HG02885 (cell line): ENCODE measurements at regions not wholly inside any gene's neighbourhood (a gene's known extent, or its start where the extent isn't known, plus 50 kb on each side); places are given as distances from the start of the nearest gene placed in this dataset.
A peak's percentile ranks its signal among the peaks of the same experiment; 100 is the strongest.

Experiments used
- ATAC-seq: cut with Tn5 transposase; IDR thresholded peaks from one replicate; pipeline ENCODE4 v1.9.1; 2021; ENCODE audit warnings: mild to moderate bottlenecking; ENCODE audit not compliant: unreplicated experiment, poor library complexity

- ATAC-seq = no peak
Observed at GRCh38 chr12:92224685-92225331, 79.2 kb upstream of the BTG1 start.

GRCh38 chr12:92223481-92223880 is 77.8 kb upstream of the BTG1 start:
- no peak for ATAC-seq

GRCh38 chr12:92221656-92222315 is 76.1 kb upstream of the BTG1 start:
- no peak for ATAC-seq

- no peak for ATAC-seq
Observed at GRCh38 chr12:92218394-92219077, 72.9 kb upstream of the BTG1 start.

- no peak for ATAC-seq
Observed at GRCh38 chr12:92216092-92216491, 70.4 kb upstream of the BTG1 start.

- no peak for ATAC-seq
Observed at GRCh38 chr12:92215358-92215757, 69.7 kb upstream of the BTG1 start.

- no peak for ATAC-seq
Observed at GRCh38 chr12:92213166-92213565, 67.5 kb upstream of the BTG1 start.

- no peak for ATAC-seq
Observed at GRCh38 chr12:92210071-92210470, 64.4 kb upstream of the BTG1 start.

GRCh38 chr12:92208613-92209121 is 63.0 kb upstream of the BTG1 start:
- peak; percentile 75 for ATAC-seq

GRCh38 chr12:92206596-92206995 is 61.0 kb upstream of the BTG1 start:
- ATAC-seq = no peak

- no peak for ATAC-seq
Observed at GRCh38 chr12:92206011-92206410, 60.4 kb upstream of the BTG1 start.

- ATAC-seq = no peak
Observed at GRCh38 chr12:92199819-92200576, 54.4 kb upstream of the BTG1 start.

- ATAC-seq = no peak
Observed at GRCh38 chr12:92197815-92198214, 52.2 kb upstream of the BTG1 start.

- ATAC-seq = no peak
Observed at GRCh38 chr12:92196368-92196767, 50.7 kb upstream of the BTG1 start.
